Karpas-422 (cell line): ENCODE measurements at regions not wholly inside any gene's neighbourhood (a gene's known extent, or its start where the extent isn't known, plus 50 kb on each side); places are given as distances from the start of the nearest gene placed in this dataset.

Source experiments
- DNase-seq: peaks from one replicate; pipeline ENCODE4 v3.0.0-alpha.2; 2015
- H2AFZ ChIP-seq: fragments of 200-600 bp; sonication (generic); 2 replicates; pipeline ENCODE4 v1.6.1; 2014; ENCODE audit warnings: antibody characterized with exemption, low read length, mixed read lengths
- H3K27ac ChIP-seq: fragments of 200-600 bp; sonication (generic); 2 replicates; pipeline ENCODE4 v1.5.1; 2014; ENCODE audit warnings: mild to moderate bottlenecking, low read length, moderate library complexity
- H3K27me3 ChIP-seq: fragments of 200-600 bp; sonication (generic); 2 replicates; pipeline ENCODE4 v1.6.1; 2014; ENCODE audit warnings: low read length, mixed read lengths
- H3K36me3 ChIP-seq: fragments of 200-600 bp; sonication (generic); 2 replicates; pipeline ENCODE4 v1.6.1; 2014; ENCODE audit warnings: low read length, mixed read lengths; ENCODE audit not compliant: insufficient read depth
- H3K4me1 ChIP-seq: fragments of 200-600 bp; sonication (generic); 2 replicates; pipeline ENCODE4 v1.6.1; 2014; ENCODE audit warnings: mild to moderate bottlenecking, low read length, mixed read lengths
- H3K4me2 ChIP-seq: fragments of 200-600 bp; sonication (generic); 2 replicates; pipeline ENCODE4 v1.6.1; 2014; ENCODE audit warnings: low read length, low read depth, mild to moderate bottlenecking; ENCODE audit not compliant: poor library complexity, severe bottlenecking
- H3K4me3 ChIP-seq: fragments of 200-600 bp; sonication (generic); 2 replicates; pipeline ENCODE4 v1.5.1; 2014; ENCODE audit warnings: mild to moderate bottlenecking, antibody characterized with exemption, low read length, mixed read lengths
- H3K79me2 ChIP-seq: fragments of 200-600 bp; sonication (generic); 2 replicates; pipeline ENCODE4 v1.6.1; 2014; ENCODE audit warnings: mild to moderate bottlenecking, low read length, mixed read lengths
- H3K9ac ChIP-seq: fragments of 200-600 bp; sonication (generic); 2 replicates; pipeline ENCODE4 v1.6.0; 2014; ENCODE audit warnings: low read length
- H3K9me2 ChIP-seq: fragments of 200-600 bp; sonication (generic), shearing (Covaris generic); replicated peaks from 2 replicates; pipeline ENCODE4 v1.6.0; 2014; ENCODE audit warnings: mild to moderate bottlenecking, low read length, moderate library complexity; ENCODE audit not compliant: insufficient read depth
- H3K9me3 ChIP-seq: fragments of 300-700, 200-600 bp; sonication (generic); 2 replicates; pipeline ENCODE4 v1.6.1; 2014; ENCODE audit warnings: low read length, mixed read lengths
- H4K20me1 ChIP-seq: fragments of 200-600 bp; sonication (generic); 2 replicates; pipeline ENCODE4 v1.6.1; 2014; ENCODE audit warnings: mild to moderate bottlenecking, antibody characterized with exemption, low read length, low read depth; ENCODE audit not compliant: insufficient read depth

DNA sequence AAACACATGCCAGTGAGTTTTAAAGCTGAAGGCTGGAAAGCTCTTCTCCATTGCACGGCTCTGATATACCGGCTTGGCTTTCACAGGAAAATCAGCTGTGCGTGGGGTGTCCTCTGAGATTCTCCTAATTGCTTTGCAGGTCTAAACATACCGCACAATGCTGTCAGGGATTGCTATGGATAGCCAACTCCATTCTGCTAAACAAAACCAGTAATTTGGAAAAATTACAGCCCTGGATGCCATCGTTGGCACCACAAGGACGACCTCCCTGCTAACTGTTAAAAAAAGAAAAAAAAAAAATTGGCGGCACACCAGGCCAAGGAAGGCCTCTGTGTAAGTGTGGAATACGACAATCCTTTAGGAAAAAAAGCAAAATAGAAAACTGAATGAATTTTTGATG is 118.6 kb upstream of the ADARB2 start:
- no peaks in the 10 kb centered on the region for H3K36me3 ChIP-seq

DNA sequence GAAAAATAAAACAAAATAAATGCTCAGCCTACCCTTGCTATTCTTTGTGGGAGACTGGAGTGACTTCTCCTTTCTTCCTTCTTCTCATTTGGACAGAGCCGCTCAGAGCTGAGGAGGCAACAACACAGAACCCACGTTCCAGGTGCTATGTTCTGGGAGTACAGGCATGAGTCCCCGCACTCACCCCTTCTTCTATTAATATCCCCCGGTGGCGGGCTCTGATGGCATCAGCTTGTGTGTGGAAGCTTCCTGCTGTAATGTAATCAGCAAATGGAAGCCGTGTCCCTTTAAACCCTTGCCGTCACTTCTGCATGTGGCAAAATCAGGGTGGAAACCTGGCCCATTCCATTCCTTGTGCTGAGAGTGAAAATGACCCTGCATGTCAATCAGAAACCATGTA is 116.9 kb upstream of the ADARB2 start:
- H3K4me3 ChIP-seq = no peak overlapping the region
- H3K4me1 ChIP-seq = no peaks in the 10 kb centered on the region
- DNase-seq = no peak
- no peak overlapping the region for H2AFZ ChIP-seq
- H3K9me3 ChIP-seq = no peaks in the 10 kb centered on the region
- no peak overlapping the region for H3K27ac ChIP-seq
- no peaks in the 10 kb centered on the region for H3K36me3 ChIP-seq
- H3K9ac ChIP-seq = no peak overlapping the region
- H3K79me2 ChIP-seq = no peaks in the 10 kb centered on the region
- H3K9me2 ChIP-seq = no peaks in the 10 kb centered on the region
- no peaks in the 10 kb centered on the region for H3K27me3 ChIP-seq
- no peaks in the 10 kb centered on the region for H4K20me1 ChIP-seq
- H3K4me2 ChIP-seq = no peak overlapping the region

More for the DNA sequence above, 118.6 kb upstream of the ADARB2 start:
- H3K4me3 ChIP-seq = no peak overlapping the region
- no peak overlapping the region for H3K4me2 ChIP-seq
- H3K79me2 ChIP-seq = no peaks in the 10 kb centered on the region
- H3K9ac ChIP-seq = no peak overlapping the region
- no peak for DNase-seq
- H2AFZ ChIP-seq = no peak overlapping the region
- H3K27me3 ChIP-seq = no peaks in the 10 kb centered on the region
- no peaks in the 10 kb centered on the region for H3K9me2 ChIP-seq
- no peaks in the 10 kb centered on the region for H4K20me1 ChIP-seq
- no peaks in the 10 kb centered on the region for H3K4me1 ChIP-seq
- no peak overlapping the region for H3K27ac ChIP-seq
- H3K9me3 ChIP-seq = no peaks in the 10 kb centered on the region

DNA sequence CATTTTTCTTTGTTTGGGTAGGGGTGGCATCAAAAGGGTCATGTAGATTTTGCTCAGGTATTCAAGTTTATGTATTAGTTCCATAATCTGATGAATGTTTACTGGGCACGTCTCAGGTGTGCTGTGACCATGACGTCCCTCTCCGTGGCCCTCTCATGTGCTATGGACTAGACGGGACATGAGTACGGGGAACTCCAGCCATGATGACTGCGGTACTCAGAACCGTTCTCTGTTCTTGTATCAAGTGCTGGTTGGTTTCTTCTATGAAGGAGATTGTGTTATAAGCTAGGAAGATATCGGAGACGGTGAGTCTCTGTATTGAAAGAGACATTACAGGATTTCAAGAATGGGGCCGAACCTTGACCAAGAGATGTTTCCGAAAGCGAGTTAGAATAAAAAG is 116.5 kb upstream of the ADARB2 start:
- H3K79me2 ChIP-seq = no peaks in the 10 kb centered on the region
- no peak overlapping the region for H2AFZ ChIP-seq
- no peaks in the 10 kb centered on the region for H3K9me2 ChIP-seq
- no peaks in the 10 kb centered on the region for H4K20me1 ChIP-seq
- H3K9me3 ChIP-seq = no peaks in the 10 kb centered on the region
- H3K4me2 ChIP-seq = no peak overlapping the region
- H3K27me3 ChIP-seq = no peaks in the 10 kb centered on the region
- H3K36me3 ChIP-seq = no peaks in the 10 kb centered on the region
- DNase-seq = no peak
- H3K9ac ChIP-seq = no peak overlapping the region
- H3K27ac ChIP-seq = no peak overlapping the region
- no peak overlapping the region for H3K4me3 ChIP-seq
- H3K4me1 ChIP-seq = no peaks in the 10 kb centered on the region

DNA sequence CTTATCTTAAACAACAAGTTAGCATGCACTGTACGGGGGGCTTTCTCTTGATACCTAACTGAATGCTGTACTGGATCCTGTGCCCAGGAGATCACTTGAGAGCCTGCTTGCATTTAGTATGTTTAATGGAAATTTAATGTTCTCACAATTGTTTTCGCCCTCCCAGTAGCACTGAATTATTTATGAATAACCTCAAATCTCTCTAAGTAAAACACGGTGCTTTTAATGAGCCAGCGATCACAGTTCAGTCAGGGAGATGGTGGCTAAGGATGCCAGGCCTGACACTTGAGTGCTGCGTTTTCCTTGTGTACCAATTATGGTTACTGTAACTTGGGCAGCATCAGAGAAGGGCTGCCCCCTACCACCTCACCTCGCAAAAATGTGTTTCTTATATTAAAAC is 115.5 kb upstream of the ADARB2 start:
- Histone ChIP-seq H3K9me3 (no peaks in the 10 kb centered on the region), H3K4me1 (no peaks in the 10 kb centered on the region), H3K27ac (no peak overlapping the region), H3K9ac (no peak overlapping the region), H3K27me3 (no peaks in the 10 kb centered on the region), H4K20me1 (no peaks in the 10 kb centered on the region), H3K9me2 (no peaks in the 10 kb centered on the region), H3K4me2 (no peak overlapping the region), H3K4me3 (no peak overlapping the region), H3K36me3 (no peaks in the 10 kb centered on the region), H3K79me2 (no peaks in the 10 kb centered on the region), H2AFZ (no peak overlapping the region)
- DNase-seq = no peak

DNA sequence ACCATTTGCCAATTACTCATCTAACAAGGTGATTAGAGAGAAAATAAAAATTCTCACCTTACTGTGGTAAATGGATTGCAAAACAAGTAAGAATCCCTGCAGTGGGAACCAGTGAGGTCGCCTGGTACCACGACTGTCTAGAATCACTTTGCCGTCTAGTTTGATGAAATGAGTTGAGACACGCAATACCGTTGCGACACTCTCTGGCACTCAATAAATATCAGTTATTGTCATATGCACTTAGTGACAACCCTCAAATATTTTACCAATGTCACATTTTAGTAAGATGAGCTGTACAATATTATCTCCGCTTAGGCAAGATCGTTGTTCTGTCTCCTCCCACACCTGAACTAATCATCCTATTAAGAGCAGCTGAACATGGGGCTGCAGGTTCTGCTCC is 114.4 kb upstream of the ADARB2 start:
- no peaks in the 10 kb centered on the region for H3K79me2 ChIP-seq
- H3K27ac ChIP-seq = no peak overlapping the region
- H3K9me3 ChIP-seq = no peaks in the 10 kb centered on the region
- no peaks in the 10 kb centered on the region for H3K27me3 ChIP-seq
- no peaks in the 10 kb centered on the region for H3K4me1 ChIP-seq
- no peak overlapping the region for H3K4me2 ChIP-seq
- no peak overlapping the region for H2AFZ ChIP-seq
- no peak for DNase-seq
- no peaks in the 10 kb centered on the region for H3K36me3 ChIP-seq
- no peaks in the 10 kb centered on the region for H3K9me2 ChIP-seq
- H3K9ac ChIP-seq = no peak overlapping the region
- H3K4me3 ChIP-seq = no peak overlapping the region
- no peaks in the 10 kb centered on the region for H4K20me1 ChIP-seq

DNA sequence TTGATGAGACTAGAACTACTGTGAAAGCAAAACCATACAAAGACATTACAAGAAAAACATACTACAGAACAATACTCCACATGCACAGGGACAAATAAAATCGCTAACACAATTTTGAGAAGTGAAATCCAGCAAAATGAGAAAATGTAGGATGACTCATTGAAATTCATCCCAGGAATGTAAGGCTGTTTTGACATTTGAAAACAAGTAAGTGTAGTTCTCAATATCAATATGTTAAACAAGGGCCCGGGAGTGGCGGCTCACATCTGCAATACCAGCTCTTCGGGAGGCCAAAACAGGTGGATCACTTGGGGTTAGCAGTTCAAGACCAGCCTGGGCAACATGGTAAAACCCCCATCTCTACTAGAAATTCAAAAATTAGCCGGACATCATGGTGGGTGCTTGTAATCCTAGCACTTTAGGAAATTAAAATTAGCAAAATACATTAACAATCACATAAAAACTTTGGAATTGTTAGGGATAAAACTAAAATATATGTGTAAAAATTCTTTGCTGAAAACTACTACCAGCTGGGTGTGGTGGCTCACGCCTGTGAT is 113.7 kb upstream of the ADARB2 start:
- Histone ChIP-seq H3K4me1 (no peaks in the 10 kb centered on the region), H3K4me2 (no peak overlapping the region), H4K20me1 (no peaks in the 10 kb centered on the region), H3K9me2 (no peaks in the 10 kb centered on the region), H3K27me3 (no peaks in the 10 kb centered on the region), H3K79me2 (no peaks in the 10 kb centered on the region), H3K9ac (no peak overlapping the region), H3K9me3 (no peaks in the 10 kb centered on the region), H3K4me3 (no peak overlapping the region), H3K27ac (no peak overlapping the region), H2AFZ (no peak overlapping the region), H3K36me3 (no peaks in the 10 kb centered on the region)
- no peak for DNase-seq

DNA sequence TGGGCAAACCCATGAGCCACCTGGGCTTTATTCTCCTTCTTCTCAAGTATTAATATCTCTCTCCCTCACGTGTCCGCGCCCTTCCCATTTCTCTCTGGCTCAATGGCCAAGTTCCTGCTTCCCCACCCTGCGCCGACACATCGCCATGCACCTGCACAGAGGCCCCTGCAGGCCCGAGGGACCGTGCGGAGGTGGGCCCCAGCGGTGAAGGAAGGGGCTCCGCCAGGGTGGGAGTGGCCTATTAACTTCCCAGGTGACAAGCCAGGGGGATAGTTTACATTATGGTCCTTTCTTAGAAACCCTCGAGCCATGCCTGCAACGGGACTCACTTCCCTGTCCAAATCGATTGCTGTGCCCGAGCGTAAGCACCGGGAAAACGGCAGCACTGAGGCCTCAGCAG is 110.0 kb upstream of the ADARB2 start:
- Histone ChIP-seq H3K4me1 (no peaks in the 10 kb centered on the region), H3K9me2 (no peaks in the 10 kb centered on the region)

DNA sequence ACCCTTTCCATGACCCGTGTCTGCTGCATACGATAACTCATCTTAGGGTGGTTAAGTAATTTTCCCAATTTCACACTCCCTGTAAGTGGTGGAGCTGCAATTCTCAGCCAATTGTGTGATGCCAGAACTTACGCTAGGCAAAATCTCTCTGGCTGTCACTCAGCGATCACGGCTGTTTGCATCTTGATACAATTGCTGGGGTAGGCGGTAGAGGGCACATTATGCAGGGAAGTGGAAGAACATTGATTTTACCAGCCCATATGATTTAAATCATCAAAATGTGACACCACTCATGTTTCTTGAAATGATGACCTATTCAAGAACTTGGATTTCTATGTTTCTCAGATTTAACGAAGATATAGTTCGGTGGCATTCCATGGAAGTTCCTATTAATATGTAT is 108.7 kb upstream of the ADARB2 start:
- Histone ChIP-seq H3K4me2 (no peak overlapping the region), H3K27ac (no peak overlapping the region), H3K9me3 (no peaks in the 10 kb centered on the region), H3K27me3 (no peaks in the 10 kb centered on the region), H3K4me3 (no peak overlapping the region), H3K36me3 (no peaks in the 10 kb centered on the region), H3K4me1 (no peaks in the 10 kb centered on the region), H3K9me2 (no peaks in the 10 kb centered on the region), H4K20me1 (no peaks in the 10 kb centered on the region), H3K79me2 (no peaks in the 10 kb centered on the region), H3K9ac (no peak overlapping the region), H2AFZ (no peak overlapping the region)
- no peak for DNase-seq

More for the DNA sequence above, 110.0 kb upstream of the ADARB2 start:
- H4K20me1 ChIP-seq = no peaks in the 10 kb centered on the region
- H3K79me2 ChIP-seq = no peaks in the 10 kb centered on the region
- H2AFZ ChIP-seq = no peak overlapping the region
- H3K36me3 ChIP-seq = no peaks in the 10 kb centered on the region
- no peak overlapping the region for H3K27ac ChIP-seq
- no peaks in the 10 kb centered on the region for H3K9me3 ChIP-seq
- no peak overlapping the region for H3K4me3 ChIP-seq
- H3K9ac ChIP-seq = no peak overlapping the region
- H3K4me2 ChIP-seq = no peak overlapping the region
- no peaks in the 10 kb centered on the region for H3K27me3 ChIP-seq
- no peak for DNase-seq

DNA sequence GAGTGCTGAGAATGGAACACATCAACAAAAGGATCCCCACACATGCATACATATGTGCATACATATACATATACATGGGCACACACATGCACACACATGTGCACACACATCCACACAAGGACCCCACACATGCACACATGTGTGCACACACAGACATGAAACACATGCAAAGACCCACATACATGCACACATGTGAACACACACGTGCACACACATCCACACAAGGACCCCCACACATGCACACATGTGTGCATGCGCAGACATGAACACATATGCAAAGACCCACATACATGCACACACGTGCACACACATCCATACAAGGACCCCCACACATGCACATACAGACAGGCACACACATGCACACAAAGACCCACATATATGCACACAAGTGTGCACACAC is 104.4 kb upstream of the ADARB2 start:
- H3K4me1 ChIP-seq = no peaks in the 10 kb centered on the region
- no peaks in the 10 kb centered on the region for H3K27me3 ChIP-seq
- no peaks in the 10 kb centered on the region for H3K9me2 ChIP-seq
- H3K27ac ChIP-seq = no peak overlapping the region
- no peaks in the 10 kb centered on the region for H4K20me1 ChIP-seq
- no peak overlapping the region for H3K9ac ChIP-seq
- no peaks in the 10 kb centered on the region for H3K9me3 ChIP-seq
- H3K36me3 ChIP-seq = no peaks in the 10 kb centered on the region
- H2AFZ ChIP-seq = no peak overlapping the region
- H3K79me2 ChIP-seq = no peaks in the 10 kb centered on the region
- DNase-seq = no peak
- no peak overlapping the region for H3K4me2 ChIP-seq
- no peak overlapping the region for H3K4me3 ChIP-seq
